ENCODE measurements at regions not wholly inside any gene's neighbourhood (a gene's known extent, or its start where the extent isn't known, plus 50 kb on each side); places are given as distances from the start of the nearest gene placed in this dataset.

DNA sequence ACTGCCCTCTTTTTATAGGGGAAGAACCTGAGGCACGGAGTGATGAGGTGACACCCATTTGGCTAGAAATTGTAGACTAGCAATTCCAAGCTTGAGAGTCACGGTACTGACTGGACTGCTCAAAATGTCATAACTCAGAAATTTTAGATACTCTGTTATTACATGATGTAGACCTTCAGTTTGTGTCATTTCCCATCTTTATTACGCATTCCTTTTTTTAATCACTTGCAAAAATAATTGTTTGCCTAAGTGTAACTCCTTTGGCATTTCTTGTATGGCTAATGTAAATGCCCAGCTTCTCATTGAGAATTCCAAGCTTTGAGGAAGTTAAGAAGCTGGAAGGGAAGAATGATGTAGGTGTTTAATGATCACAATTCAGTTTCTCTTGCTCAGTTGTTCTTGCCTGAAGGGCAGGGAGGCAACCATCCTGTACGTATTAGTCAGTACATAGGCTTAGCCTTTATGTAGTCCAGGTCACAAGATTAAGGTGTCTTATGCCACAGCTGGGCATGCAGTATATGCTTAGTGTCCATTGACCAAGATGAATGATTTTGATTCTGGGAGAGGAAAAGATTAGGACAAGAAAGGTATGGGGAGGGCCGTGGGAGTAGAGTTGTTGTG, 68.2 kb upstream of the EVL start:
- TF ChIP-seq, protein P1, sequence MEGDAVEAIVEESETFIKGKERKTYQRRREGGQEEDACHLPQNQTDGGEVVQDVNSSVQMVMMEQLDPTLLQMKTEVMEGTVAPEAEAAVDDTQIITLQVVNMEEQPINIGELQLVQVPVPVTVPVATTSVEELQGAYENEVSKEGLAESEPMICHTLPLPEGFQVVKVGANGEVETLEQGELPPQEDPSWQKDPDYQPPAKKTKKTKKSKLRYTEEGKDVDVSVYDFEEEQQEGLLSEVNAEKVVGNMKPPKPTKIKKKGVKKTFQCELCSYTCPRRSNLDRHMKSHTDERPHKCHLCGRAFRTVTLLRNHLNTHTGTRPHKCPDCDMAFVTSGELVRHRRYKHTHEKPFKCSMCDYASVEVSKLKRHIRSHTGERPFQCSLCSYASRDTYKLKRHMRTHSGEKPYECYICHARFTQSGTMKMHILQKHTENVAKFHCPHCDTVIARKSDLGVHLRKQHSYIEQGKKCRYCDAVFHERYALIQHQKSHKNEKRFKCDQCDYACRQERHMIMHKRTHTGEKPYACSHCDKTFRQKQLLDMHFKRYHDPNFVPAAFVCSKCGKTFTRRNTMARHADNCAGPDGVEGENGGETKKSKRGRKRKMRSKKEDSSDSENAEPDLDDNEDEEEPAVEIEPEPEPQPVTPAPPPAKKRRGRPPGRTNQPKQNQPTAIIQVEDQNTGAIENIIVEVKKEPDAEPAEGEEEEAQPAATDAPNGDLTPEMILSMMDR (IDR thresholded peaks at IDR 0.05), result no peak
- TF ChIP-seq POLR2A (IDR thresholded peaks at IDR 0.05), result no peak
